Left colon (tissue), 2 donors: ENCODE measurements at regions not wholly inside any gene's neighbourhood (a gene's known extent, or its start where the extent isn't known, plus 50 kb on each side); places are given as distances from the start of the nearest gene placed in this dataset.

Source experiments
- ATAC-seq: fragments of 200-7000 bp; cut with Tn5 transposase; one replicate; pipeline ENCODE4 v1.9.1; 2020; ENCODE audit warnings: mild to moderate bottlenecking, moderate library complexity
- DNase-seq, 2 donors: peaks; one replicate each; pipeline ENCODE4 v3.0.0-alpha.2; 2020
- intact Hi-C, 2 donors: fragments of 100-400 bp; cut with DNase I in 1 of 2; cut with micrococcal nuclease in 1 of 2; formaldehyde crosslinking; loops; one replicate each; pipeline versions ENCODE4 v1.11.2 to v1.14.0; 2022; cut with DNase I, micrococcal nuclease
- donor health status: DM: no; HTN: no; CAD: no.
- donor health status: DM: yes; HTN: yes; CAD: no.

DNA sequence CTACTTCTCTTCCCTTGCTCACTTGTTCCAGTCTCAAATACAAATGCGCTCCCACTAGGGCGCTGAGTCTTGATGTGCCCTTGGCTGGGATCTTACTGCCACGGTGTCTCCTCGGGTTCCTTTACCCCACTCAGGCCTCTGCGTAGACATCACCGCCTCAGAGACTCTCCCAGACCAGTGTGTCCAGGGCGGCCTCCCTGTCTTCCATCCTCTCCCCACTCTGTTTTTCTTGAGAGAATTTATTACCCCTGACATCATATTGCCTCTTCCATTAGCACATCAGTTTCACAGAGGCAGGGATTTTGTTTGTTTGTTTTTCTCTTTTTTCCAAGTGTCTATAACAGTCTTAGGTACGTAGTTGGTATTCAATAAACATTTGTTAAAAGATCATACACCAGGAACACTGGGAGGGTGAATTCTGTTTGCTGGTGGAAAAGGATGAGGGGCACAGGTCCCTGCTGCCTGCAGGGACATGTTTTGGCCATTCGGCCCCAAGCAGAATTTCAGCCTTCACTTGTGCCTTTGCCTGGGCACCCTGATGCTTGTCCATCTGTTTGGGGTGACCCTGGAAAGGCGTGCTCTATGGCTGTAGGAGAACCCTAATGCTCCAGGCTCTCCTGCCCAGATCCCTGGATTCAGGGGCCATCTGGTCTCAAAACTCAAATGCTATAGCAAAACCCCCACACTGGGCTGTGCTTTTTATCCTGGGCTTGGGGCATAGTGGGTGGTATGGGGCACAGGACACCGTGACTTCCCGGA is 55.0 kb downstream of the RPL37A start:
- ATAC-seq (no peak), DNase-seq (no peak)
- intact Hi-C loops = no loop called here

DNA sequence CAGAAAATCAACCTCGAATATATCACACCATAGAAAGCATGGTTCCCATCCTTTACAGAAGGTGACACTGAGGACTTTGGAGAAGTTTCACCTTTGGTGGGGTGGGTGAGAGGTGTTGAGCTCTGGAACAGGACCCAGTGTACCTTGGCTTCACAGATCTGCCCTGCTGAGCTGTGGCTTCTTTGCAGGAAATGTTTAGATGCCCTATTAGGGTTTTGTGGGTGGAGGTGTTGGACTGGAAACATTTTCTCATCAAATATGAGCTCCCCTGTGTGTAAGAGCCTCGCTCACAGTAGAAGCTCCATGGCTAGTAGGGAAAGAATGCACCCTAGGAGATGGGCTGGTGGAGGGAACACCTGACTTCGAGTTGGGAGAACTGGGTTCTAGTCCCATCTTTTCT is 55.6 kb downstream of the RPL37A start:
- DNase-seq (no peak), ATAC-seq (no peak)
- intact Hi-C loops = no loop called here

DNA sequence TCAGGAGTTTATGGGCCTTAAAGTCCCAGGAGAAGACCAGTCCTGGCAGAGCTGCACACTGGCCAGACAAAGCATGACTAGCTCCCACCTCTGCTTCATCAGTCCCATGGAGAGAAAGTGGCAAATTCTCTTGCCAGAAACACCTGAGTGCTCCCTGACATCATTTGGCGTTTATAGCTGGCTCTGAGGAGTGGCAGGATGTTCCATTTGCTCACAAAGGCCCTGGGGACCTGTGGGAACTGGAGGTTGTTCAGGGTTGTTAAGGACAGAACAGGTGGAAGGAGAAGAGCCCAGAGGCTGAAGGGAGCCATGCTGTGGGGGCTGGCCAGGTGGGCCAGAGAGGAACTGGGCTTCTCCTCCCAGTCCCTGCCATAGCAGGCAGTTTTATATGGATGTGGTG is 56.1 kb downstream of the RPL37A start:
- ATAC-seq (no peak), DNase-seq (no peak)
- intact Hi-C loops = no loop called here

DNA sequence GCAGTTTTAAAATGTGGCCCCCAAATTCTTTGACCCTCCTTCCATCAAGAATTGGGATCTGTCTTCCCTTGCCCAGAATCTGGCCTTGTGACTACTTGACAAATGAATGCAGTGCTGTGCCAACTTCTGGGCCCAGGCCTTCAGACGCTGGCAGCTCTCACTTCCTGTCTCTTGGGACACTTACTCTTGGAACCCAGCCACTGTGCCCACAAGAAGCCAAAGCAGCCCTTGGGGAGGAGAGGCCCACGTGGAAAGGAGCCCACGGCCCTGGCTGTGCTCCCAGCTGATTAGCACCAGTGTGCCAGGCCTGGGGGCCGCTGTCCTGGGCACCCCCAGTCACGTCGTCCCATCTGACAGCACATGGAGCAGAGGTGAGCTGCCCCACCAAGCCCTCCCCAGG is 56.6 kb downstream of the RPL37A start:
- DNase-seq = no peak
- no peak for ATAC-seq
- intact Hi-C loops = no loop called here

DNA sequence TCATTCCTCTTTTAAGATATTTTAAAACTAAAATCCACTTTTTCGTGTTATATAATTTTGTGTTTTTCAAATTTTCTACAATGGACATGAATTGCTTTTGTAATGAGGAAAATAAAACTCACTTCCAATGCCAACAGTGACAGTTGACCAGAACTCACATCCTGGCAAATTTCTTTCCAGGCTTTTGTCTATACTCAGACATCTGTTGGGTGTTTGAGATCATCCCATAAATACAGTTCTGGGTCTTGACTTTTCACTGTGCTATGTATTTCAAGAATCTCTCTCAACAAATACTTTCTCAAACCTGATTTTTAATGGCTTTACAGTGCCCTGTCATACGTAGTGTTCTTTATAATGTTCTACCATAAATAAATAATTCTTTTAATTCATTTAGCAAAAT is 57.6 kb downstream of the RPL37A start:
- ATAC-seq (no peak), DNase-seq (no peak)
- intact Hi-C loops = no loop called here

DNA sequence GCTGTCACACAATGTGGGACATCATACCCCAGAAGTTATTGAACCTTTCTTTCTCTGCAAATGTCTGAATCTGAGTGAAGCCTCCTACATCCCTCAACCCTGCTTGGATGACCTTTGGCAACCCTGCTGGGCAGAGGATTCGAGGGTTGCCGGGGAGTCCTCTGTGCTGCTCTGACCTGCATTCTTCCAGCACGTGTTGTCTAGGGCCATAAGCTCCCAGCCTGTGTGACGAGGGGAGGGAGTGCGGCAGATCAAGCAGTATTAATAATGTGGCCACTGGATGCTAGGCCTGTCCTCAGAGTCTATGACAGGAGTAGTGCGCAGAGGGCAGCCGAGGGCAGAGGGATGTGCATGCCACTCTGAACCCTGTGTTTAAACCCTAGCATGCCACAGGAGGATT is 58.8 kb downstream of the RPL37A start:
- no peak for DNase-seq
- intact Hi-C loops = no loop called here

DNA sequence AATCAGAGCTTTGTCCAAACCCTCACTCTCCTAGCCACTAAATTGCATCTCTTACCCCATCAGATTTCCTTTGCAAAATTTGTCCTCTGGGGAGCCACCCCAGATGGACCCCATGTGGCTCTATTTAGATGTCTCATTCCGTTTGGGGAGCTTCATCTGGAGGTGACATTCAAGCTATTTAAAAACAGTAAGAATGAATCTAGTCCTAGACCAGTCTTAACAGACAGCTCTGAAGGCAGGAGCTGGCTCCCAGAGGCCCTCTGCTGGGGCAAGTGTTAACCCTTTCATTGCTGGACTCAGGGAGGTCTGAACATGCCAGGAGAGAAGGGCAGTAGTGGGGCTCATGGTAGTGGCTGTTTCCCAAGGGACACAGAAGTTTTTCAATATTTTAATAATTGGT is 59.2 kb downstream of the RPL37A start:
- intact Hi-C loops = no loop called here
- ATAC-seq (no peak), DNase-seq (no peak)

More for the DNA sequence above, 58.8 kb downstream of the RPL37A start:
- no peak for ATAC-seq

DNA sequence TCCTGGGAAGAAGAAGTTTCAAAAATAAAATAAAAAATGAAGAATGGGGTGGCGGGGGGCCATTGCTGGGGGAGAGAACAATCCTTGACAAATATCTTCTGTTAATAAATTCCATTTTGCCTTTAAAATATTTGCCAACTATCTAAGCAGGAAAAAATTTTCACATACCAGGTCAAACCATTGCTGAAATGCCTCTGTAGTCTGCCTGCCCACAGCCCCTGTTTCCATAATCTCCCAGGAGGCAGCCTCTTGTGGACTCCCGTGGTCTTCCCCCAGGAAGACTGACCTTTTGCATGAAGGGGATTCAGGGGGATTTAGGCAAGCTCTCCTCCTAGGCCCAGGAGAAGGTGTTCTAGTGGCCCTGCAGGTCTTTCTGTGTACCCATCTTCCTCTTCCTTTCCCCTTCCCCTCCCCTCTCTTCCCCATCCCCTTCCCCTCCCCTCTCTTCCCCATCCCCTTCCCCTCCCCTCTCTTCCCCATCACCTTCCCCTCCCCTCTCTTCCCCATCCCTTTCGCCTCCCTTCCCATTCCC is 61.0 kb downstream of the RPL37A start:
- DNase-seq = no peak
- intact Hi-C loops = no loop called here
- no peak for ATAC-seq

DNA sequence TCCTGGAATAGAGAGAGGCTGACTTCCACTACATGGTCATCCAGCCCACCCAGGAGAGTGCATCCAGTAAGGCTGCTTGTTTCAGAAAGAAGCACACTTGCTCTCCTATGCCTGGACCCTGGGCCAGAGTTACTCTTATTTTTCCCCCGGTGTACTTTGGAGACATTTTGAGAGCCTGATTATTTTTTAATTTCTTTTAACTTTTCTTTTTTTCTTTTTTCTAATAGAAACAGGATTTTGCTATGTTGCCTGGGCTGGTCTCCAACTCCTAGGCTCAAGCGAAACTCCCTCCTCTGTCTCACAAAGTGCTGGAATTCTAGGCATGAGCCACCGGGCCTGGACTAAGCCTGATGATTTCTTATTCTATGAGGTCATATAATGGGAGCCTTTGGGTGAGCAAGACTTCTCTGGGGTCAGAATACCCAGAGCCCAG is 62.2 kb downstream of the RPL37A start:
- intact Hi-C loops = no loop called here
- ATAC-seq = no peak
- no peak for DNase-seq

DNA sequence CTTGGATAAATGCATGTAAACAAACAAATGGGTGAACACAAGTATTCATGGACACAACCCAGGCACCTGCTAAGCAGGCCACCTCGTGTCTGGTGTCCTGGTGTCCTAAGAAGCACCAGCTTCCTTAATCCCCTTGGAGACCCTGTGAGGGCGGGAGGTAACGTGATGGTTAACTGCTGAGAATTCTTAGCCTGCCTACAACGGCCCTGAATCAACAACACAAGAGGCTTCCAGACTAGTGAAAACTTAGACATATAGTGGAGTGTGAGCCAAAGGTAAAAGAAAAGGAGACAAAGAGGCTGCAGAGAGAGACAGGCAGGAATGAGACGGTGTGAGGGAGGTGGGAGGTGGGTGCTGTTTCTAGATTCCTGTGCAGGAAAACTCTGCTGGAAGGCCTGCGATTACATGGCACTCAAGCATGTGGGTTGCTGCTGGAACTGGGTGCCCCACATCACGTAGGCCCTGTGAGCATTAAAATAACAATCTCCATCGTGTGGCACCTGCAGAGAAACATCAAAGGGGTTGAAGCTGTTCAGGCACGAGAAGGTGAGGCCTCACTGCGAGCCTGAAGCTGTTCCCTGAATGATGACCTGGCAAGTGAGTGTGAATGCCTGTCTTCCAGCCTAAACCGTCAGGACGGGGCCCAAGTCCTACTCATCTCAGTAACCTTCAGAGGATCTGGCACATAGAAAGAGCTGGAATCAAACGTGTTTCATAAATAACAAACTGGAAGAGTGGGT is 64.2 kb downstream of the RPL37A start:
- DNase-seq = no peak
- intact Hi-C loops = no loop called here
- no peak for ATAC-seq

DNA sequence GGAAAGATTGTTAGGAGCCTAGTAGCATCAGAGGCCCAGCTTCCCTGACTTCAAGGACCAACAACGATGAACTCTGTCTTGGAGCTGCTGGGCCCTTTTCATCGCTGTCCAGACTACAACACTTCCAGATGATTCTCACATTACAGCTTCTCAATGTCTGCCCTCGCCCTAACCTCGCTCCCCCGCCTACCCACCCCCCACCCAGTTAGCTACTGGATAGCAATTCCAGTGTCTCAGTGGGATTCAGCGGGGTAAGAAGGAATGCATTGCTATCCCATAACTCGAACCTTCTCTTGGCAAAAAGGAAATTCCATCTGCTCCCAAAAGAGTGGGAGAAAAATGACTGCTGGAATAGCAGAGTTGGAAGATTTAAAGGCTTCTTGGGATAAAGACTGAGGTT is 65.0 kb downstream of the RPL37A start:
- intact Hi-C loops = no loop called here

DNA sequence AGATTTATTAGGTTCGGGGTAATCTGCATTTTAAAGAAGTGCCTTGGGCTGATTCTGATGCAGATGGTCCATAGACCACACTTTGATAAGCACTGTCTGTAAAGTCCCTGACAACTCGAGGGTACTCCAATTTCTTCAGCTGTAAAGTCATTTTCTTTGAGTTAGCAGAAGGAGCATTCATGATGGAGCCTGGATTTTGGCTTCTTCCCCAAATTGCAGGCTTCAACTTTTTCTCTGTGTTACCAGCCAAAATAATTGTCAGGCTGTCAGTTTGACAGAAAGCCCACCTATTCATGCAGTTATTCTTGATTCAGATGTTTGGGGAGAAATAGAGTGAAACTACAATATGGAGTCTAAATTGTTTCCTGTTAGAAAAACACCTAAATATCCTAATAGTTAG is 66.0 kb downstream of the RPL37A start:
- ATAC-seq = no peak
- intact Hi-C loops = no loop called here

More for the DNA sequence above, 65.0 kb downstream of the RPL37A start:
- DNase-seq (no peak), ATAC-seq (no peak)

DNA sequence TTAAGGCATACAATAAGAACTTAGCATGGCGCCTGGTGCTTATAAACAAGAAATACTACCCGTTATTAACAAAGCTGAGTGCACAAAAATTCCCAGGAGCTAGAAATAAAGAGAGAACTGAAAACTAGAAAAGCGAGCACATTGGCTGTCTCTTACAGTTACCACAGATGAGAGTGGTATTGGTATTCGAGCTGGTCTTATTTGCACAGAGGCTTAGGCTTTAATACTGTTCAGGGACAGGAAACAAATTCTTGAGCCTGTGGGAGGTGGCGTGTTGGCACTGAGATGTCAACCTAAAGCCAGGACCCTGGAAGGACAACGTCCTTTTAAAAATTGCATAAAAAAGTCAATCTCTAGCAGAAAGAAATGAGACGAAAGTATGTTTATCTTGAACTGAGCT is 67.3 kb upstream of the IGFBP2 start:
- intact Hi-C loops = no loop called here
- ATAC-seq = no peak

More for the DNA sequence above, 66.0 kb downstream of the RPL37A start:
- no peak for DNase-seq

DNA sequence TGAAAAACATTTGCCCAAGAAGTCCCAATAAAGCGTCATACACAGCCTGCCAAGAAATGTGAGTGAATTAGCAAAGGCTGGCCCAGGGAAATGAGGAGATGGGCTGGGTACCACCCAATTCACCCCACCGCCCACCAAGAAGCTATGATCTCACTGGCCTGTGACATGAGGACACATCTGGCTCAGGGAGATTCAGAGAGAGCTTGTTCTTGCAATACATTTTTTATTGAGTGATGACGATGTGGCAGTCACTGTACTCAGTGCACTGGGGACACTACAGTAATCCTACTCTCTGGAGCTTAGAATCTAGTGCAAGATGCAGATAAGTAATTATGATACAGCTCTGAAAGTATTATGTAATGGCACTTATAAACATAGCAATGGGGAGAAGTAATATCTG is 64.6 kb upstream of the IGFBP2 start:
- intact Hi-C loops = no loop called here
- DNase-seq (no peak), ATAC-seq (no peak)

More for the DNA sequence above, 67.3 kb upstream of the IGFBP2 start:
- DNase-seq = no peak

DNA sequence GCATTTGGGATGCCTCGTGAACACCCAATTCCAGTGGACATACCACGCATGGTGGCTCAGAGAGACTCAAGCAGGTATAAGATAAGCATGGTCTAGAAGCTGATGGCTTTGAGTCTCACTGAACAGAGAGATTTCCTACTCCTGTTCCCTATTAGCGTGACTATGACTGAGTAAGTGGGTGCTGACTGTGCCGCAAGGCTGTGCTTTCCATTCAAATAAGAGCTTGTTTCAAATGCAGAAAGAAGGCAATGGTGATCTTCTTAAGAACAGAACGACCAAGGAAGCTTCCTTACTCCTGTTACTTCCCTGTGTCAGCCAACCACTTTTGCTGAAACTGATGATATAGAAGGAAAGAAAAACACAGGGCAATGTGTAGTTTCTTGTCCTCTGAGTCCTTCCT is 63.5 kb upstream of the IGFBP2 start:
- intact Hi-C loops = no loop called here
- ATAC-seq (no peak), DNase-seq (no peak)

DNA sequence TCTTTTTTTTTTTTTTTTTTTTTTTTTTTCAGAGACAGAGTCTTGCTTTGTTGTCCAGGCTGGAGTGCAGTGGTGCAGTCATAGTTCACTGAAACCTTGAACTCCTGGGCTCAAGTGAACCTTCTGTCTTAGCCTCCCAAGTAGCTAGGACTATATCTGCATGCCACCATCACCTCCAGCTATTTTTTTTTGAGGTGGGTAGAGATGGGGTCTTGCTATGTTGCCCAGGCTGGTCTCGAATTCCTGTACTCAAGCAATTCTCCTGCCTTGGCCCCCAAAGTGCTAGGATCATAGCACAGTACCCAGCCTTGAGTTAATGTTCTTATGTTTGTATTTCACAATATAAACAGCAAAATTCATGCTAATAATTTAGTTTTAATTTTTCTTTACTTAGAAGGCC is 62.9 kb upstream of the IGFBP2 start:
- ATAC-seq = no peak
- intact Hi-C loops = no loop called here
- DNase-seq = no peak

DNA sequence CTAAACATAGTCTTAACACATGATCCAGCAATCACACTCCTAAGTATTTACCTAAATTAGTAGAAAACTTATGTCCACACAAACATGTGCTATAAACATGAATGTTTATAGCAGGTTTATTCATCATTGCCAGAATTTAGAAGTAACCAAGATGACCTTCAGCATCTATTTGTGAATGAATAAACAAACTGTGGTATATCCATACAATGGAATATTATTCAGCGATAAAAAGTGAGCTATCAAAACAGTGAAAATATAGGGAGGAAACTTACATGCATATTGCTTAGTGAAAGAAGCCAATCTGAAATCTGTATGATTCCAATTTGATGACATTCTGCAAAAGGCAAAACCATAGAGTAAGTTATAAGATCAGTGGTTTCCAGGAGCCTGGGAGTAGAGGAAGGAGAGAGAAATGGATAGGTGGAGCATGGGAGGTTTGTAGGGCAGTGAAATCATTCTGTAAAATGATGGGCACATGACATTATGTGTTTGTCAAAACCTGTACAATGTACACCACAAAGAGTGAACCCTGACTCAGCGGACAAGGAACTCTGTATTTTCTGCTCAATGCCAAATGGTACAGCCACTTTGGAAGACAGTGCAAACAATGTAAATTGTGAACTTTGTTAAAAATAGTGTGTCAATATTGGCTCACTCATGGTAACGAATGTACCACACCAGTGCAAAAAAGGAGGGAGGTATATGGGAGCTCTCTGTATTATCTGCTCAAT is 61.9 kb upstream of the IGFBP2 start:
- intact Hi-C loops = no loop called here
- DNase-seq (no peak), ATAC-seq (peak; percentile 39)

DNA sequence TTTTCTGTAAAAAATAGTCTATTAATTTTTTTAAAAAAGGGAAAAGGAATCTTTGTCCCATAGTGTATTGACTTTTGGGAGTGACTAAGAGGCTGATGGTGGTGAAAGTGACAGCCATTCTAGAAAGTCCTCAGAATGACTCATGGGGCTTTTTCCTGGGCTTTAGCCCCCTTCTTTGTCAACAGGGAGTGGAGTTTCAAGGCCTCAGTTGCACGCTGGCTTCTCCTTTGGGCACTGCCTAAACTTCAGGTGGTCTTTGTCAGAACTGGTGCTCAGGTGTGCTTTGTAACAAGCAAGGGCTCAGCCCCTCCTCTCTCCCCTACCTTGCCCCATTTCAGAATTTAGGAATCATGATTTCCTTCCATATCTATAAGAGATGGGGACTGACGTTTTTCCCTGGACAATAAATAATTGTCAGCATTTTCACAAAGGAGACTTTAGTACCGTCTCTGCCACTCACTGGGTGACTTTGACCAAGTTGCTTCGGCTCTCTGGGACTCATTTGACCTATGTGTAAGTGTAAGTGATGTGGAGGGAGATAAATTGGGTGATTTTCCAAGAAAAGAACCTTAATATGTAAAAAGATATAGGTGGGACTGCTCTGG is 61.2 kb upstream of the IGFBP2 start:
- intact Hi-C loops = no loop called here
- ATAC-seq (no peak), DNase-seq (no peak)
